ENCODE measurements at regions not wholly inside any gene's neighbourhood (a gene's known extent, or its start where the extent isn't known, plus 50 kb on each side); places are given as distances from the start of the nearest gene placed in this dataset.

GRCh38 chr12:30202521-30203254 is 418.9 kb upstream of the TMTC1 start:
- no peak overlapping the region for H3K27ac ChIP-seq
- intact Hi-C loops (cut with DNase I; ENCODE audit: low total_unique reads) = no loop called here
- no peak for DNase-seq
- no peak overlapping the region for H3K4me3 ChIP-seq
- TF ChIP-seq POLR2A (IDR thresholded peaks at IDR 0.05) = no peak
- TF ChIP-seq, protein P1, sequence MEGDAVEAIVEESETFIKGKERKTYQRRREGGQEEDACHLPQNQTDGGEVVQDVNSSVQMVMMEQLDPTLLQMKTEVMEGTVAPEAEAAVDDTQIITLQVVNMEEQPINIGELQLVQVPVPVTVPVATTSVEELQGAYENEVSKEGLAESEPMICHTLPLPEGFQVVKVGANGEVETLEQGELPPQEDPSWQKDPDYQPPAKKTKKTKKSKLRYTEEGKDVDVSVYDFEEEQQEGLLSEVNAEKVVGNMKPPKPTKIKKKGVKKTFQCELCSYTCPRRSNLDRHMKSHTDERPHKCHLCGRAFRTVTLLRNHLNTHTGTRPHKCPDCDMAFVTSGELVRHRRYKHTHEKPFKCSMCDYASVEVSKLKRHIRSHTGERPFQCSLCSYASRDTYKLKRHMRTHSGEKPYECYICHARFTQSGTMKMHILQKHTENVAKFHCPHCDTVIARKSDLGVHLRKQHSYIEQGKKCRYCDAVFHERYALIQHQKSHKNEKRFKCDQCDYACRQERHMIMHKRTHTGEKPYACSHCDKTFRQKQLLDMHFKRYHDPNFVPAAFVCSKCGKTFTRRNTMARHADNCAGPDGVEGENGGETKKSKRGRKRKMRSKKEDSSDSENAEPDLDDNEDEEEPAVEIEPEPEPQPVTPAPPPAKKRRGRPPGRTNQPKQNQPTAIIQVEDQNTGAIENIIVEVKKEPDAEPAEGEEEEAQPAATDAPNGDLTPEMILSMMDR (IDR thresholded peaks at IDR 0.05 in 4 of 5, conservative IDR thresholded peaks at IDR 0.05 in 1 of 5) = no peak
- no peaks in the 10 kb centered on the region for H3K9me3 ChIP-seq
- H3K36me3 ChIP-seq = no peaks in the 10 kb centered on the region
- in situ Hi-C loops (cut with MboI; ENCODE audit: low sequenced_read_pairs in 4 of 4) = no loop called here
- H3K4me1 ChIP-seq = no peaks in the 10 kb centered on the region
- H3K27me3 ChIP-seq = peaks cover 4 to 18% (median 10%) of the 10 kb centered on the region in 3 donors
- ATAC-seq = no peak

DNA sequence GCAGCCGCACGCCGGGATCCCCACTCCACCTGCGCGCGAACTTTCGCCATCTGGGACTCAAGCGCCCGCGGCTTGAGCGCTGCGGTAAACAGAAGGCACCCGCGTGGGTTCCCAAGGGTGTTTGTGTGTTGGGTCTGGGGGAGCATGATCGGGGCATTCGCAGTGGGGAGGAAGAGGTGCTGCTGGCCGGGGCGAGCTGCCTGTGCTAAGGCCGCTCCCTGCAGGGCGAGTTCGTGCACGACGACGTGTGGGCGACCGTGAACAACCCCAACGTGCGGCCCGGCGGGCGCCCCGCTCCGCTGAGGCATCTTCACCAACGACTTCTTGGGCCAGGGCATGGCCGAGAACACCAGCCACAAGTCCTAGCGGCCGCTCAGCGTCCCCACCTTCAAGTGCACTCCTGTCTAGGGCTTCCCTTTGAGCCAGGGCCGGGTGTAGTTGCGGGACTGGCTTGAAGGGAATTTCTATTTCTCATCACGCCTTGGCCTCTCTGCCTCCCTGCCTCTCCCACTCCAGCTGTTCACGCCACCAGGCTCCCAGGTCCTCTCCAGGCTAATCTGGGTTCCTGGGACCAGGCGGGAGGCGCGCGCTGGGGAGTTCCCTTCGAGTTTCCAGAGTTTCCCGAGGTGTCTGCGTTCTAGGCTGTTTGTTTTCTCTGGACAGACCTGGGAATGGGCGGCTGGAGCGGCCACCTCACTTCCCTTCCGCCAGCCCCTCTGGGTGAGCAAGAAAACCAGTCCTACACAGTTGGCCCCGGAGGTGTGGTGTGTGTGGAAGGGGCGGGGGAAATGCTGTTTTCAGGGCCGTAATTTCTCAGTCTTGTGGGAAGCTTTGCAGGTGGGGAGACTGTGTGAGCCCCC is 417.8 kb upstream of the TMTC1 start:
- in situ Hi-C loops (cut with MboI; ENCODE audit: low sequenced_read_pairs in 4 of 4) (no loop called here), intact Hi-C loops (cut with DNase I; ENCODE audit: low total_unique reads) (no loop called here)
- Histone ChIP-seq H3K4me1 (no peaks in the 10 kb centered on the region), H3K27me3 (peaks cover 4 to 18% (median 10%) of the 10 kb centered on the region in 3 donors), H3K27ac (no peak overlapping the region), H3K4me3 (peak overlapping the region; percentile 13 to 37 (median 28)), H3K36me3 (no peaks in the 10 kb centered on the region), H3K9me3 (no peaks in the 10 kb centered on the region)
- no peak for ATAC-seq
- DNase-seq = no peak
- TF ChIP-seq POLR2A (IDR thresholded peaks at IDR 0.05) = no peak
- TF ChIP-seq, protein P1 (IDR thresholded peaks at IDR 0.05 in 4 of 5, conservative IDR thresholded peaks at IDR 0.05 in 1 of 5) = no peak

- Histone ChIP-seq H3K36me3 (no peaks in the 10 kb centered on the region), H3K9me3 (no peaks in the 10 kb centered on the region), H3K27me3 (peaks cover 4 to 18% (median 10%) of the 10 kb centered on the region in 3 donors), H3K4me3 (peak overlapping the region; percentile 13 to 37 (median 28)), H3K27ac (no peak overlapping the region), H3K4me1 (no peaks in the 10 kb centered on the region)
- ATAC-seq = no peak
- no peak for DNase-seq
- intact Hi-C loops (cut with DNase I; ENCODE audit: low total_unique reads) (no loop called here), in situ Hi-C loops (cut with MboI; ENCODE audit: low sequenced_read_pairs in 4 of 4) (no loop called here)
- TF ChIP-seq, protein P1 (IDR thresholded peaks at IDR 0.05 in 4 of 5, conservative IDR thresholded peaks at IDR 0.05 in 1 of 5) = no peak
- TF ChIP-seq POLR2A (IDR thresholded peaks at IDR 0.05) = no peak
Measured at GRCh38 chr12:30200864-30201263, 417.1 kb upstream of the TMTC1 start.

GRCh38 chr12:30197392-30198057 is 413.8 kb upstream of the TMTC1 start:
- Histone ChIP-seq H3K36me3 (no peaks in the 10 kb centered on the region), H3K9me3 (no peaks in the 10 kb centered on the region), H3K27me3 (peaks cover 4 to 18% (median 7%) of the 10 kb centered on the region in 3 donors), H3K4me1 (no peaks in the 10 kb centered on the region), H3K27ac (no peak overlapping the region), H3K4me3 (no peak overlapping the region)
- no peak for ATAC-seq
- TF ChIP-seq, protein P1 (IDR thresholded peaks at IDR 0.05 in 4 of 5, conservative IDR thresholded peaks at IDR 0.05 in 1 of 5) = no peak
- no peak for TF ChIP-seq POLR2A (IDR thresholded peaks at IDR 0.05)
- intact Hi-C loops (cut with DNase I; ENCODE audit: low total_unique reads) = no loop called here
- in situ Hi-C loops (cut with MboI; ENCODE audit: low sequenced_read_pairs in 4 of 4) = no loop called here
- DNase-seq = no peak
